GM19324 (cell line): ENCODE measurements at regions not wholly inside any gene's neighbourhood (a gene's known extent, or its start where the extent isn't known, plus 50 kb on each side); places are given as distances from the start of the nearest gene placed in this dataset.

Experiments
- ATAC-seq: cut with Tn5 transposase; IDR thresholded peaks from one replicate; pipeline ENCODE4 v1.9.1; 2021; ENCODE audit warnings: mild to moderate bottlenecking, moderate library complexity; ENCODE audit not compliant: unreplicated experiment, low FRiP score

GRCh38 chr3:178271740-178272387 is 264.4 kb upstream of the KCNMB2 start:
- no peak for ATAC-seq

- ATAC-seq = no peak
Measured at GRCh38 chr3:178272841-178273240, 263.4 kb upstream of the KCNMB2 start.

- ATAC-seq = no peak
Measured at GRCh38 chr3:178274711-178275110, 261.5 kb upstream of the KCNMB2 start.

GRCh38 chr3:178275311-178275710 is 260.9 kb upstream of the KCNMB2 start:
- no peak for ATAC-seq

- ATAC-seq = no peak
Measured at GRCh38 chr3:178275793-178276192, 260.4 kb upstream of the KCNMB2 start.

- ATAC-seq = no peak
Measured at GRCh38 chr3:178277605-178278004, 258.6 kb upstream of the KCNMB2 start.

- no peak for ATAC-seq
Measured at GRCh38 chr3:178283561-178283960, 252.7 kb upstream of the KCNMB2 start.

- no peak for ATAC-seq
Measured at GRCh38 chr3:178284181-178284580, 252.1 kb upstream of the KCNMB2 start.

- no peak for ATAC-seq
Measured at GRCh38 chr3:178288074-178288473, 248.2 kb upstream of the KCNMB2 start.

- ATAC-seq = no peak
Measured at GRCh38 chr3:178289544-178290160, 246.6 kb upstream of the KCNMB2 start.

- no peak for ATAC-seq
Measured at GRCh38 chr3:178291574-178292370, 244.5 kb upstream of the KCNMB2 start.

GRCh38 chr3:178295292-178295912 is 240.8 kb upstream of the KCNMB2 start:
- ATAC-seq = no peak

- no peak for ATAC-seq
Measured at GRCh38 chr3:178297199-178297598, 239.0 kb upstream of the KCNMB2 start.

GRCh38 chr3:178297740-178298139 is 238.5 kb upstream of the KCNMB2 start:
- ATAC-seq = no peak

GRCh38 chr3:178300441-178300959 is 235.7 kb upstream of the KCNMB2 start:
- no peak for ATAC-seq

GRCh38 chr3:178302966-178303930 is 233.0 kb upstream of the KCNMB2 start:
- no peak for ATAC-seq

GRCh38 chr3:178304758-178305467 is 231.3 kb upstream of the KCNMB2 start:
- ATAC-seq = no peak

GRCh38 chr3:178306432-178307115 is 229.7 kb upstream of the KCNMB2 start:
- no peak for ATAC-seq

GRCh38 chr3:178308771-178309170 is 227.5 kb upstream of the KCNMB2 start:
- ATAC-seq = no peak
